GM18502 (cell line): ENCODE measurements at regions not wholly inside any gene's neighbourhood (a gene's known extent, or its start where the extent isn't known, plus 50 kb on each side); places are given as distances from the start of the nearest gene placed in this dataset.

Experiments used
- ATAC-seq: cut with Tn5 transposase; IDR thresholded peaks from one replicate; pipeline ENCODE4 v1.9.1; 2021; ENCODE audit warnings: mild to moderate bottlenecking; ENCODE audit not compliant: unreplicated experiment, poor library complexity

DNA sequence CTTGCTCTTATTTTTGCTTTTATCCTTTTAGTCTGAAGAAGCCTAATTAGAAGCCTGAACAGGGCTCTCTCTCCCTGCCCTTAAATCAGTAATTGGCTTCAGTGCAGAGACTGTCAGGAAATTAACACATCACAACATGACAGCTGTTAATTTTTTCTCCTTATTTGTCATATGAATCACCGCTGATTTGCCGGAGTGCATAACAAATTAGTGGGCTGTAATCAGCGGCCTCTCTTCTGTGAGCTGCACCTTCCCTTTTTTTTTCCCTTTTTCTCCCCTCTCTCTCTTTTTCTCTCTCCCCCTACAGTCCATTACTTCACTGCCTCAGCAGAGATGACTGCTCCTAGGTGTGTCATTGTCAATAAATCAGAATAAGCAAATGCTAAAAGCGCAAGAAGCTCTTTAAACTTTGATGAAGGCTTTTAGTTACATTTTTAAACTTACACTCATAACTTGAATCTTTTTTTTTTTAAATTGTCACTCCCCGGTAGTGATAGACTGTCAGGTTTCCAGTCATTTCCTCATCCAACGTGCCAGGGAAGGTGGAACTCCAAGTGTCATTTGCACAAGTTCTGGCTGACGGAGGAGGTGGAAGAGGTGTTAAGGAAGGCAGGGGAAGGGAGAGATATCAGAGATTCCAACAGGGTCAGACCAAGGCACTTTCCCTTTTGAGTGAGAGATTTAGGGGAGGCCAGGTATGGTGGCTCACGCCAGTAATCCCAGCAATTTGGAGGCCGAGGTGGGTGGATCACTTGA lies 197.1 kb upstream of the TSHZ3 start:
- no peak for ATAC-seq

DNA sequence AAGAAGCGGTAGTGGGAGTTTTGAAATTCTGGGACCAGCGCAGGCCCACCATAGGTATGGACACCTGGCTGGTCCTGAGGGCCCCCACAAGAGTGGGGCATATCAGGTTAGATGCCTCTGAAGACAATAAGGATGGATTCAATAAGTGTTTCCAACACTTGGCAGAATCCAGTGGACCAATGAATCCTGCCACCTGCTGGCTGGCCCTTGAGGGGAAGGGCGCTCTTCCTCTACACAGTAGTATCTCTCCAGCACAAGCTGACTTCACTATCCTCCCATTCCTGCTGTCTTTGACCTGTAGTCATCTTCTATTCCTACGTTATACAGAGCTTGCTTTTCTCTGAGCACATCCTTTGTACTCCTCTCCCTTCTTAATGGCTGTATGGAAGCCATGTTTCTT lies 199.7 kb upstream of the TSHZ3 start:
- ATAC-seq: no peak

DNA sequence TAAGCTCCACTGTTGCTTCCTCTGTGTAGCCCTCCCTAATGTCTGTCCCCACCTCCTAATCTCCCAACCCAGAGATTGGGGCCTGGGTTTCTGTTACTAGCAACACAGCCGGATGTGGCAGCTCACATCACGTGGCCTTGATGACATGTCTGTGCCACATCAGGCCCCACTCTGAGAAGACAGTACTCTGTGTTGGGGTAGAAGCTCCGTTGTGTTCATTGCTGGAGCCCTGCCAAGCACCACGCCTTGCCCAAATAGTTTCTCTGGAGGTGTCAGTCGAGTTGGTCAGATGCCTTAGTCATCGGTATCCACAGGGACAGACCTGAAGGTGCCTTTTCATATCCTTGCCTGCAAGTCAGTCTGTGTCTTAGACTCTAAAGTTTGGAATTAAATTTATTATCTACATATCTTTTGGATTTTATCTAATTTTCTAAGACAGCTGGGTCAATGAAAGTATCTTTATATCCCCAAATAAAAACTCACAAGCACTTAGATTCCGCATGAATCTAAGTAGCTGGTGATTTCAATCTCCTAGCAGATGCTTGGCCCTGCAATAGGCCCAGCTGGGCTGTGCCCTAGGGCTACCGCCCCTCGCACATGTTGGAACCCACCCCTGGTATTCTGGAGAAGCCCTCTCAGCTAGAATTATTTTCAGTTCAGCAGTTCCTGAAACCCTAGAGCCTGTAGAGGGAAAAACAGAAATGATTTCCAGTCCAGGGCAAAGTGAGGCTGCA lies 204.0 kb upstream of the TSHZ3 start:
- ATAC-seq: no peak

DNA sequence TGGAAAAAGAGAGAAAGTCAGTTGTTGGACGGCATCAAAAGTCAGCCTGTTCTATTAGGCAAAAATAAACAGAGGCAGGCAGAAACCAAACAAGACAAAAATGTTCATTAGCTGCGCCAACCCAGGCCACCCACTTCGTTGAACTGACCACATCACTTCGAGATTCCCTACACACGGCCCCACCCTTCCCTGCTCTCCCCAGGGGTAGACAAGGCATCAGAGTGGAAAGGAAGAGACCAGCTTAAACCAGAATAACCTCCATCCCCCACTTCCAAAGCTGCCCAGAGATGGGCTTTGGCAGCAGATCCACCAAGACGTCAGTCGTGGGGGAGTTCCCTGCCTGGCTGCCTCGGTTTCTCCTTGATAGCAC lies 204.6 kb upstream of the TSHZ3 start:
- no peak for ATAC-seq

DNA sequence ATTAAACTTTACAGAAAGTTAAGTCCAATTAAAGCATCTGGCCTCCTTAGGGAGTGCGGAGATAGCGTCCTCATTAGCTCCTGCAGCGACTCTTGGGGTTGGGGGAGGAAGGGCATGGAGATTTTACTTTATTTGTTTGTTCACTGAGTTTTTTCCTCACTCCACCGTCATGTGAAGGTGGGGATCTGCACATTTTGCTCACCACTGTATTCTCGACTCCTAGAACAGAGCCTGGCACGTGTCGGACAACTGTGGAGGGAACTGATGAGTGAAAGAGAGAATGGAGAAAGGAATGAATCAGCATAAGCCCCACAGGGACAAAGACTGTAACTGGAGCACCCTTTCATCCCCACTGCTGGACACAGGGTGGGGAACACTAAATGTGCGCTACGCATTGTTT lies 205.1 kb upstream of the TSHZ3 start:
- ATAC-seq: no peak

DNA sequence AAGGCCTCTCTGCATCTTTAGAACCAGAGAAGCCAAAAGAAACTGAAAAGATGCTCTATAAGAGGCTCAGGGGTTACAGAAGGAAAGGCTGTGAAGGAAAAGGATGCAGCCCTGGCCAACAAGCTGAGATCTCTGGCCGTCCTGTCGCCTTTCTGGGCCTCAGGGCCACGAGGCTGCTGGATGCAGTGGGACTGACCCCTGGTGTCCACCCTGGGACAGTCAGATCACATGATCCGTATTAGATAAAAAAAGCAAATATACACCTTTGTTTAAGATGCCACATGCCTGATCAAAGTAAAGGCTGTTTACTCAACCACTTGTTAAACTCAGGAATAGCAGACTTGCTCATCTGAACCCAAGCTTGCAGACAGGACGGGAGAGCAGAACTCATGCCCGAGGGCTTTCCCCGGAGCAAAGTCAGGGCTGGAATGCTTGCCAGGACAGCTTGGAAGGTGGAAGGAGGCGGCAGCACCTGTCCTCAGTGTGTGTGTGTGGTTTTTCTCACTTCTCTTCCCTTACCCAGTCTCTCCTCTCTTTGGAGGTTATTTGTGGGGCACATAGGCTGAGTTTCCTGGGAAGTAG lies 206.5 kb upstream of the TSHZ3 start:
- ATAC-seq: no peak

DNA sequence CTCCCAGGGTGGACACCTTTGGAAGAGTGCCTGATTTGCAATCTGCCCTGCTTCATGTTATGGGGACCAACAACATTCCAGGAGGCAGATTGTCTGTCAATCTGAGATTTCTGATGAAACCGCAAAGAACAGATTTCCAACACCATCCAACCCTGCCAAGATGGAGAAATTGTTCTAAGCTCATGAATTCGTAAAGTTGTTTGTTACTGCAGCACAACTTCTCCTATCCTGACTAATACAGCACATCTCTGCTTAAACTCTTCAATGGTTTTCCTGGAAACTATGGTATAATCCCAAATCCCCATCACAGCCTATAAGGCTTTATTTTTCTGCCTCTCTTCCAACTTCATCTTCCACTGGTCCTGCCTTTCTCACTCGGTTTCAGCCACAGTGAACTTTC lies 210.3 kb upstream of the TSHZ3 start:
- ATAC-seq: no peak

DNA sequence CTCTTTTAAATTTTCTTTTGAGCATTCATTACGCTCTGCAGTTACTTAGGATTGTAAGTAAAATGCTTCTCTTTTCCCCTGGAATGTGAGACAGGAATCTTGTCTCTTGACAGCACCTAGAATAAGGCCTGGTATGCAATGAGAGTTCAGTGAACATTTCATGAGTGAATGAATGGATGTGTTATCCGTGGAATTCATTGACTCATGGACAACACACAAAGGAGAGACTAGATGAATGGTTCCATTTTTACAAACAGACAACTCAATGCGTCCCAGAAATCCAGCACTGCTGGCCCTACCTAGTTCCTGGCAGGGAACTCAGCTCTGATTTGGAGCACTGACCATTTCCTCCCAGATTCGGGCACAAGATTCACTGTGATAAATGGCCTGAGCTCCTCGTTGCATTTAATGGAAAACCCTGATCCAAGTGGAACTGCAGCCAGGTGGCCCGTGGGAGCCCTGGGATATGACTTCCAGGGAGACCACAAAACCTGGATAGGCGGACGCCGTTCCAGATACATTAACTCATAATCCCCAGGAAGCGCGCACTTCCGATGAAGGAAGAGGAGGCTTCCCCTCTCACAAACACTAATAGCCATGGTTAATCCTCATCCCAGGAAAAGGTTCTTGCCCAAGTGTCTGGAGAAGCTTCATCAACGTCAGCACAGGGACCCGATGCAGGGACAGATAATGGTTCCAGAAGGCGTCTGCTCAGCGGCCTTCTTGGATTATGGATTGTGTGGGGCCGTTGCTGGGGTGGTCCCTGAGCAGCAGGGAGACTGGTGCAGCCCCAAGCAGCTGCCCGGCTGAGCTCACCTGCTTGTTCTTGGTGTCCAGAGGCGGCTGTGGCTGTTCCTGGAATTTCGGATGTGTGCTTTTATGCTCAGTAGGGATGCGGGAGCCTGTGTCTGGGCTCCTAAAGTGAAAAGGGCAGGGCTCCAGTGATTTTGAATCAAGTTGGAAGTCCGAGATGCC lies 211.1 kb upstream of the TSHZ3 start:
- ATAC-seq: no peak

DNA sequence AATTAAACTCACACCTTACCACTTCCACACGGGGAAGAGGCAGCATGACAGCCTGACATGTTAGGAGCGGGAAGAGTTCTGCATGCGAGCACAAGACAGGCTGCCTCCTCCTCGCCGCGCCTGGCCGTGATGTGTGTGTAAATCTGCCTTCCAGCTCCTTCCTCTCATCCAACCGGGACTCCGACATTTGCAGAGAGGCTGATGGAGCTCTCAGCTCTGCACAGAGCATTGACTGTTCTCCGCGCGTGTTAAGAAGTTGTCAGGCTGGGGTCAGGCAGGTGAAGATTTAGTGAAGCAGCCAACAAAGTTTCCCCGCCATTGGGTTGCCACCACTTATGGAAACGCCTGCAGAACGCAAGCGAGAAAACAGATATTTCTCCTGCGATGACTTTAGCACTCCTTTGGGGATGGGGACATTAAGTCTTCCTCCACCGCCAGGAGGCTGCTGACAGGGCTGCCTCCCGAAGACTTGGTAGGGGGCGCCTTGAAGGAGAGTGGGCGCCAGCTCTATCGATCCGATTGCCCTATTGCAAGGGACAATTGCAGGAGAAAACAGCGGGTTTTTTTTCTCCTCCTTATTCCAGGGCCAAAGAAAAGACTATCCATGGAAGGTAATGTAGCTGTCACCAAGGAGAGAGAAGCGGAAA lies 213.9 kb upstream of the TSHZ3 start:
- ATAC-seq: no peak

DNA sequence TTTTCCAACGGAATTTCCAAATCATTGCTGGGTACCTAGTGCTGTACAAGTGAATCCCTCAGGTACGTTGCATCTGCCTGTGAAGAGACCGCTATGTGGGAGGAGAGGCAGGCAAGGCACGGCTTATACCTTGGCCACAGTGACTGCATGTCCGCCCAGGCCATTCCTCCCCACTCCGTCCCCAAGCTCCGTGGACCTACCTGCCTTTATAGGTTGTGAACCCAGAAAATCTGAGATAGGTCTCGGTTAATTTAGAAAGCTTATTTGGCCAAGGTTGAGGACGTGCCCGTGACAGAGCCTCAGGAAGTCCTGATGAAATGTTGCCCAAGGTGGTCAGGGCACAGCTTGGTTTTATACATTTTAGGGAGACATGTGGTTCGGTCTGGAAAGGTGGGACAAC lies 218.5 kb upstream of the TSHZ3 start:
- no peak for ATAC-seq

DNA sequence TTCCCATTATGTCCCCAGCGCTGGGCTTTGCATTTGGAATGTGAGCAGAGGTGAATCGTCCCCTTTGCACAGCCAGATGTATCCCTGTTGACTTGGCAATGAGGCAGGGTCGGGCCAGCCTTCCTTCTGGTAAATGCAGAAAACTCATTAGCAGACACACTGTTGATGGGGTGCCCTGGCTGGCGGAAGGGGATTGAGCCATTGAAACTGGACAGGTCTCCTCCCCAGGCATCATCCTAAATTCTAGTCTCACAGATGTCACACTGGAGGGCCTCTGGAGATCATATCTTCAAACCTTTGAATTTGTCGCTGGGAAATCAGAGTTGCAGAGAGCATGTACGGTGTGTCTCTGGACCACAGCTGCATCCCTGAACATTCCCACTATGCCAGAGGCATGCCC lies 219.5 kb upstream of the TSHZ3 start:
- ATAC-seq: no peak

DNA sequence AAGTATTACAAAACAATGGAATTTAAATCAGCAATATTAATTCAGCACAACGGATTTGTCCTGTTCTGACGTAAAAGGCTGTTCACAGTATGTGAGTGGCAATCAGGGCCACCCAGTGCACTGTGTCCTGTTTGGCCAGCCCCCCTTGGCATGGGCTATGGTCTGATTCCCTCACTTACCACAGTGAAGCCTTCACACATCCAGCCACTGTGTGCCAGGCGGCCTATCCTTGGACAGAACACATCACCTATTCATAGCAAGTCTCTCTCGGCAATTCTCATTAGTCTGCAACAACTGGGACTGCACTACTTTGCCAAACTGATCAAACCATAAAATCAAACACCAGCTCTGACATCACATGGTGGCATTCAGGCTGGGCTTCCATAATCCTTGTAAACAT lies 221.5 kb upstream of the TSHZ3 start:
- ATAC-seq: no peak

DNA sequence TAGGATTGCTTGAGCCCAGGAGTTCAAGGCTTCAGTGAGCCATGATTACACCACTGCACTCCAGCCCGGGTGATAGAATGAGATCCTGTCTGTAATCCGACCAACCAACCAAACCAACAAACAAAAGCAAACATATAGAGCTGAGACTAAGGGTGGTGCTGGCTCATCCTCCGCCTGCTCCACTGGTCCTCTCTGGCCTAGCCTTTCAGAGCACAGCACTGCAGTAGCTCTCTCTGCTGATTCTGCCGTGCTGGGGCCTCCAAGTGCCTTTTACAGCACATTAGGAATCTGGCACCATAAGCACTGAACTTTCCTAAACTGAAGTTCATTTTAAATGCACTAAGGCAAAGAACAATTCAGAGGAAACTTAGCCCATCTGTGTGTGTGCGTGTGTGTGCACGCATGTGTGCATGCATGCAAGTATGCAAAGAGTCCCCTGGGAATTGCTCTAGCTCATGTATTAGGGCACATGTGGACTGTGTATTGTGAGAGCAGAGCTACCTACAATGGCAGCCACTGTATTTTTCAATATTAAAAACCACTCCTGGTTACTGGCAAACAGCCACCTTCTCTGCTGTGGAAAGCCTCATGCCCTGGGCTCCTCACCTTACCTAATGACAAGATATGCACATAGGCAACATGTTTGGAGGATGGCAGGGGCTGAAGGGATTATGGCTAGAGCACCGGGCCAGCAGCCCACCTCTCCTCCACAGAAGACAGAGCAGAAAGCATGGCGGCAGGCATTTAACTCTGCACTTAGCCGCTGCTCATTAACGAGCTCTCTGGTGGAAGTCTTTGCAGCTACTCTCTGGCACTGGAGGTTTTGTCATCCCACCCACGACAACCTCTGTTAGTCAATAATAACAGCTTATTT lies 223.1 kb upstream of the TSHZ3 start:
- no peak for ATAC-seq

DNA sequence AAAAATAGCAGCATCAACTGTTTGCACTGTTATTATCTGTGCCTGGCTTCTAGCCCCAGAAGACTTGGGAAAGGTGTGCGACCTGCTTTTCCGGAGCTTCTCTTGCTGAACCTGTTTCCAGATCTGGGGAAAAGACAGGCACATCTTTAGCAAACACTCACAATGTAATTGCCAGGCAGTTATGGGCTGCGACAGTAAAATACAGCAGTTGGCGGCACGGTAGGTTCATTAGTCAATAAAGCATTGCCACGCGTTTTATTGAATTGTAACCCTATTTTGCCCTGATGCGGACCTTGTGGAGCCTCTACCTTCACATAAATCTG lies 223.7 kb upstream of the TSHZ3 start:
- no peak for ATAC-seq

DNA sequence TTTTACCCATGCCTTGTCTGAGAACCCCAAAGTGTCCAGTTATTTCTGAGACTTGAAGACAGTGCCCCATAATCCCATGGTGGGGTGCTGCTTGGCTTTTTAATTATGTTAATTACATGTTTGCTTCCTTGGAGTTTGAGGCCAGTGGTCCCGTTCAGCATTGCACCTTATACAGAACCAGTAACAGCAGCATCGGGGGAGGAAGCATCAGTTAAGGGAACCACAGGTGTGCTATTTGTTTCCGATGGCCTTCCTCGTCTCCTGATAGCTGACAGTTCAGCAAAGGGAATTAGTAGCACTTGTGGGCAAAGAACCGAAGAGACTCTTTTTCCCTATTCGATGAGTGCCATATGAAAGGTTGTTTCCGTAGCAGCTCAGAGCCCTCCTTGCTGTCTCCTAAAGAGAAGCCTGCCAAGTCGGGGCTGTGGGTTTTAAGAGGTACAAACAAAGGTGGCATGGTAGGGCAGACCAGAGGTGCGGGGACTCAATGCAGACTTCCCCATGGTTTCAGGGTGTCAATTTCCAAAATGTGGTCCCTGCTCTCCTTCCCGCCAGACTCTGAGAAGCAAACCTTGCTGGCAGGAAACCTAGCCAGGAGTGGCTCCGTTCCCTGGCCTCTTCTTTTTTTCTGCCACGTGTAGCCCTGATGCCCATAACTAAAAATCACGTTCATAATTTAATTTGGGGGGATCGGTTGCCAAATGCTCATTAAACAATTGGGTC lies 225.2 kb upstream of the TSHZ3 start:
- ATAC-seq: no peak

DNA sequence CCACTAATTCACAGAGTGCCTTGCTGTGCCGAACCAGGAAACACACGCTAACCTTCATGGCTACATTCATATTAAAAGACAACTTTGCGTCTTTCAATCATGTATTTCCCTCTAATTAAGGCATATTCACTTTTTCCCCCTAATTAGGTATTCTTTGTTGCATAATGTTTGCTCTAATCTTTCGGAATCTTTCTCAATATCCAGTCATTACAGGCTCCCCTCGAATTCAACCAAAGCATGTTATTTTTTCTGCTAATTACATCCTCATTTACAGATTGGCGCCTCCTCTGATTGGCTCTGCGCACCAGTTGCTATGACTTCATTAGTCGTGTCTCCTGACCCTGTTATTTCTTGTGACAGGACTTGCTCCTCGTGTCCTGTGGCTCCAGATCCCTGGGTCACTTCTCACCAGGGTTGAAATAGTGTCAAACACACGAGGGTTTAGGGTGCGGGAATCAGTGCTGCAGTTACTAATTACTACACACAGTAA lies 226.7 kb upstream of the TSHZ3 start:
- no peak for ATAC-seq

DNA sequence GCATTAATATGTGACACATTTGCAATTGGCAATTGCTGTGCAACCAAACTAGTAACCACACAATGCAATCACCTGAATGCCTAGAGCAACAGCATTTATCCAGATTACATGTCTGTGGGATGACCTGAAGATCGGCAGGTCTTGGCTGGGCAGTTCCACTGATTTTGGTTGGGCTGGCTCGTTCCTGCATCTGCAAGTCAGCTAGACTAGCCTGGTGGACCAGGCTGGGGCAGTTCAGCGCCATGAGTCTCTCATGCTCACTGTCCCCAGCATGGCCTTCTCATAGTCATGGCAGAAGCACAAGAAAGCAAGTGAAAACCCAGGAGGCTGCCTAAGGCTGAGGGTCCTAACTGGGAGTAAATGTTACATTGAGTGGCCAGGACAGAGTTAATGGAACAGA lies 229.1 kb upstream of the TSHZ3 start:
- no peak for ATAC-seq

DNA sequence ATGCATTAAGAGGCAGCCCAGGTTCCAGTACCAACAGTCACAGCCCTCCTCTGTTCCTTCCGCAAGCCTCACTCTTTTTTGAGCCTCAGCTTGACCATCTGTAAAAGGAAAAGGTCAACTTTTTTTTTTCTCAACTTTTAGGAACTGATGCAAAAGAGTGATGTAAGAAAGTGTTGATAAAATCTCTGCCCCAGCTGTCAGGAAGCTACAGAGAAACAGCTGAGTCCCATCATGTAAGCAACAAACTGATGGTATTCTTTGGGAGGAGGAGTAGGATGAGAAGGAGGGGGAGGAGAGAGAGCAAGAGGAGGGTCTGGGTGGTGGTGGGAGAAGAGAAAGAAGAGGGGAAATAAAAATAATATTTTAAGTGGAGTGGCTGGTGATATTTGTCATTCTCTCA lies 233.9 kb upstream of the TSHZ3 start:
- no peak for ATAC-seq

DNA sequence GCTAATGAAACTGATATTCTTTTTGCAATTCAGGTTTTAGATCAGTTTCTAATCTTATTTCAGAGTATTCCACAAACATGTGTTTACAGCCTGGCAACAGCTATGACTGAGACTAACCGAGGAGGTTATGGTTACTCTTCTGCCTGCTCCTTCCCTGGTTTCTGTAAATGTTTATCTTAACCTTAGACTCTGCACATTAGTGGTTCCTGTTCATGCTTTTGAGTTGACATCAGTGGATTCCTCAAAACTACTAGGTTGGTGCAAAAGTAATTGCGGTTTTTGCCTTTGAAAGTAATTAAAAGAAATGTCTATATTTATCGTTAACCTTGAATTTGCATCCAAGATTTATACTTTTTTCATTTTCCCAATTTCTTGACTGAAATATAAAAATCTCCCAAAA lies 237.0 kb upstream of the TSHZ3 start:
- ATAC-seq: no peak
